Erythroblast (primary cell): ENCODE measurements at regions not wholly inside any gene's neighbourhood (a gene's known extent, or its start where the extent isn't known, plus 50 kb on each side); places are given as distances from the start of the nearest gene placed in this dataset.
"Not testable (repeated sequence)": the region's sequence is repeated elsewhere in the genome, so short reads cannot be mapped to it uniquely, and the experiment has no call there.

ENCODE experiments used
- GATA1 ChIP-seq: IDR thresholded peaks from 2 replicates; pipeline ENCODE4 v1.6.1; 2011; ENCODE audit warnings: low read depth, mild to moderate bottlenecking, control low read depth, low read length, moderate library complexity
- POLR2A ChIP-seq: IDR thresholded peaks from 2 replicates; pipeline ENCODE4 v1.6.1; 2011; ENCODE audit warnings: mild to moderate bottlenecking, low read length

DNA sequence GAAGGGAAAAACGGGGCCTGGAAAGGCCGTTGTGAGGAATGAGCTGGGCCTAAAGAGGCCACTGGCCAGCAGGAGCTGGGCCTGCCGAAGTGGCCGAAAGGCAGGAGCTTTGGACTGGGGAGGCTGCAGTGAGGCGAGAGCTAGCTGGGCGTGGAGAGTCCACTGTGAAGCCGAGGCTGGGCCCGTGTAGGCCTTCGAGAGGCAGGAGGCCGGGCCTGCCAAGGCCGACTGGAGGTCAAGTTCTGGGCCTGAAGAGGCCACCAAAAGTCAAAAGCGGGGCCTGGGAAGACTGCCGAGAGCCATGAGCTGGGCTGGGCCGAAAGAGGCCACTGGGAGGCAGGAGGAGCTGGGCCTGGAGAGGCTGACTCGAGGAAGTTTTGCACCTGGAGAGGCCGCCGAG, 69.6 kb upstream of the COBL start:
- not testable (repeated sequence) for TF ChIP-seq POLR2A, GATA1
